GM10248 (cell line): ENCODE measurements at regions not wholly inside any gene's neighbourhood (a gene's known extent, or its start where the extent isn't known, plus 50 kb on each side); places are given as distances from the start of the nearest gene placed in this dataset.

ENCODE experiments used
- CTCF ChIA-PET: fragments of 300-600 bp; sonication (Branson Sonifier 250); formaldehyde crosslinking; extraction: SDS; loops from one replicate; lab custom pipeline; 2021; ENCODE audit warnings: antibody characterized with exemption; lab: Yijun Ruan, JAX
- POLR2A ChIA-PET: fragments of 350-650 bp; sonication (Branson Sonifier 250); formaldehyde crosslinking; extraction: SDS; loops from one replicate; lab custom pipeline; 2020; ENCODE audit warnings: antibody characterized with exemption; lab: Yijun Ruan, JAX
- DNase-seq: peaks from one replicate; pipeline ENCODE4 v3.0.0; 2012; ENCODE audit errors: extremely low spot score
- CTCF ChIP-seq: IDR thresholded peaks from 2 replicates; pipeline ENCODE4 v1.5.1; 2012; ENCODE audit warnings: mild to moderate bottlenecking, low read depth; ENCODE audit errors: extremely low read depth, missing control alignments, control extremely low read depth

- no peak for TF ChIP-seq CTCF
- no peak for DNase-seq
- ChIA-PET CTCF (interaction anchor here (1.6 kb wide), 1 partner anchor 10 kb away, joined by 8 read pairs; no protein-coding TSS in a partner anchor), POLR2A (no interaction called here)
Measured at GRCh38 chr6:25122001-25122400, 157.2 kb upstream of the CARMIL1 start.

GRCh38 chr6:25122622-25123237, 156.4 kb upstream of the CARMIL1 start:
- ChIA-PET POLR2A (no interaction called here), CTCF (interaction anchor here (1.5 to 1.6 kb wide), 2 partner anchors 9 to 24 kb away, joined by 4 to 8 read pairs; no protein-coding TSS in a partner anchor)
- no peak for TF ChIP-seq CTCF
- DNase-seq, result no peak

GRCh38 chr6:25124216-25124715, 154.9 kb upstream of the CARMIL1 start:
- TF ChIP-seq CTCF, result no peak
- DNase-seq, result no peak
- ChIA-PET CTCF (interaction anchor here (1.1 to 1.5 kb wide), 2 partner anchors 14 to 22 kb away, joined by 3 to 4 read pairs; no protein-coding TSS in a partner anchor), POLR2A (no interaction called here)

GRCh38 chr6:25125736-25126135, 153.4 kb upstream of the CARMIL1 start:
- CTCF ChIA-PET, result no interaction called here
- no peak for TF ChIP-seq CTCF
- POLR2A ChIA-PET, result no interaction called here
- no peak for DNase-seq

GRCh38 chr6:25127076-25127837, 151.9 kb upstream of the CARMIL1 start:
- TF ChIP-seq CTCF, result no peak
- ChIA-PET CTCF (interaction anchor here (0.7 to 1.4 kb wide), 6 partner anchors 11 to 136 kb away, joined by 3 to 5 read pairs (median 3); no protein-coding TSS in a partner anchor), POLR2A (no interaction called here)
- no peak for DNase-seq

- no peak for TF ChIP-seq CTCF
Measured at GRCh38 chr6:25130518-25130917, 148.7 kb upstream of the CARMIL1 start.

More at GRCh38 chr6:25130518-25130917, 148.7 kb upstream of the CARMIL1 start:
- CTCF ChIA-PET, result interaction anchor here (0.8 kb wide), 1 partner anchor 212 kb away, joined by 3 read pairs; no protein-coding TSS in a partner anchor
- POLR2A ChIA-PET, result no interaction called here
- no peak for DNase-seq
